Lung (tissue), 11 donors: ENCODE measurements at regions not wholly inside any gene's neighbourhood (a gene's known extent, or its start where the extent isn't known, plus 50 kb on each side); places are given as distances from the start of the nearest gene placed in this dataset.

Experiments used
- ATAC-seq: fragments of 200-7000 bp; cut with Tn5 transposase; one replicate; pipeline ENCODE4 v1.9.1; 2020; ENCODE audit warnings: moderate number of reproducible peaks; ENCODE audit not compliant: insufficient read depth, low FRiP score
- DNase-seq, 3 donors: peaks; one replicate each; pipeline ENCODE4 v3.0.0-alpha.2; 2013 to 2017
- H3K27ac ChIP-seq, 2 donors: one replicate each; pipeline ENCODE4 v1.5.1; 2013; ENCODE audit warnings: mild to moderate bottlenecking in 2 of 2, moderate library complexity in 2 of 2, control low read depth in 1 of 2, inconsistent platforms in 1 of 2, low read depth in 1 of 2, low read length in 1 of 2
- H3K27me3 ChIP-seq, 3 donors: one replicate each; pipeline ENCODE4 v1.5.1; 2013; ENCODE audit warnings: low read length in 2 of 3; ENCODE audit not compliant: control insufficient read depth in 3 of 3, insufficient read depth in 3 of 3
- H3K36me3 ChIP-seq, 4 donors: one replicate each; pipeline ENCODE4 v1.5.1; 2013; ENCODE audit warnings: low read length in 4 of 4, mild to moderate bottlenecking in 1 of 4, moderate library complexity in 1 of 4; ENCODE audit not compliant: control insufficient read depth in 4 of 4, insufficient read depth in 4 of 4
- H3K4me1 ChIP-seq, 5 donors: one replicate each; pipeline ENCODE4 v1.5.1; 2013; ENCODE audit warnings: low read length in 5 of 5, mild to moderate bottlenecking in 2 of 5, moderate library complexity in 1 of 5; ENCODE audit not compliant: control insufficient read depth in 5 of 5, insufficient read depth in 5 of 5
- H3K4me3 ChIP-seq: one replicate; pipeline ENCODE4 v1.5.1; 2013; ENCODE audit warnings: mild to moderate bottlenecking, control low read depth, moderate library complexity
- H3K9ac ChIP-seq, 2 donors: one replicate each; pipeline ENCODE4 v1.5.1; 2013; ENCODE audit warnings: low read length in 2 of 2, control low read depth in 1 of 2; ENCODE audit not compliant: insufficient read depth in 1 of 2
- H3K9me3 ChIP-seq, 4 donors: one replicate each; pipeline ENCODE4 v1.5.1; 2013; ENCODE audit warnings: low read length in 3 of 4, mild to moderate bottlenecking in 1 of 4, moderate library complexity in 1 of 4; ENCODE audit not compliant: control insufficient read depth in 4 of 4, insufficient read depth in 3 of 4
- WGBS, 2 donors: extraction: QIAGEN DNeasy Blood & Tissue Kit; methylation state at CpG; one replicate each; pipeline ENCODE4 v1.1.7; 2013; 5-methylcytosine and 5-hydroxymethylcytosine counted together
- TF ChIP-seq, protein P1 (sequence below): IDR thresholded peaks from 2 replicates; pipeline ENCODE4 v1.5.1; 2012; ENCODE audit warnings: mild to moderate bottlenecking; ENCODE audit errors: control extremely low read depth, extremely low read depth
- donor health status: control.
- donor health status: control.
- donor health status: Bipolar disorder and iron deficiency.
- donor health status: healthy.
- donor health status: DM: yes; HTN: yes; CAD: no.

DNA sequence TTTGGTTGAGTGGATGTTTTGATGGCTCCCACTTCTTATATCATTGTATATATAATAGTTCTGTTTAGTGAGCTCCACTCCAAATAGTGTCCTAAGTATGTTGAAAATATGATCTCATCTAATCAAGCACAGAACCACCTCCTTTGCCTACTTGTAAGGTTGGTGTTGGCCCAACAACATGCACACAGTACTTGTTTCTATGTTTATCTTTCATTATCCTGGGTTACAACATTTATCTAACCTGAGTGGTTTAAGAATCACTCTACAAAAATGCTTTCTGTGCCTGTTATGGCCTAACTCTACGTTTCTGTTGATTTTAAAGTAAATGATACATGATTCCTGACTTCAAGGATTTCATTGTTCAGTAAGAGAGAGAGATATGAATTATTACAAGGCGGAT is 281.9 kb downstream of the FIGN start:
- Histone ChIP-seq H3K9me3 (no peaks in the 10 kb centered on the region), H3K4me1 (no peaks in the 10 kb centered on the region), H3K27ac (no peak overlapping the region), H3K9ac (no peak overlapping the region), H3K36me3 (no peaks in the 10 kb centered on the region), H3K4me3 (no peak overlapping the region), H3K27me3 (no peaks in the 10 kb centered on the region)
- no peak for ATAC-seq
- no peak for DNase-seq
- TF ChIP-seq, protein P1, sequence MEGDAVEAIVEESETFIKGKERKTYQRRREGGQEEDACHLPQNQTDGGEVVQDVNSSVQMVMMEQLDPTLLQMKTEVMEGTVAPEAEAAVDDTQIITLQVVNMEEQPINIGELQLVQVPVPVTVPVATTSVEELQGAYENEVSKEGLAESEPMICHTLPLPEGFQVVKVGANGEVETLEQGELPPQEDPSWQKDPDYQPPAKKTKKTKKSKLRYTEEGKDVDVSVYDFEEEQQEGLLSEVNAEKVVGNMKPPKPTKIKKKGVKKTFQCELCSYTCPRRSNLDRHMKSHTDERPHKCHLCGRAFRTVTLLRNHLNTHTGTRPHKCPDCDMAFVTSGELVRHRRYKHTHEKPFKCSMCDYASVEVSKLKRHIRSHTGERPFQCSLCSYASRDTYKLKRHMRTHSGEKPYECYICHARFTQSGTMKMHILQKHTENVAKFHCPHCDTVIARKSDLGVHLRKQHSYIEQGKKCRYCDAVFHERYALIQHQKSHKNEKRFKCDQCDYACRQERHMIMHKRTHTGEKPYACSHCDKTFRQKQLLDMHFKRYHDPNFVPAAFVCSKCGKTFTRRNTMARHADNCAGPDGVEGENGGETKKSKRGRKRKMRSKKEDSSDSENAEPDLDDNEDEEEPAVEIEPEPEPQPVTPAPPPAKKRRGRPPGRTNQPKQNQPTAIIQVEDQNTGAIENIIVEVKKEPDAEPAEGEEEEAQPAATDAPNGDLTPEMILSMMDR, result no peak
- WGBS, 2 donors, result 50 to 51% methylated on average over 2 of the region's 2 CpGs

DNA sequence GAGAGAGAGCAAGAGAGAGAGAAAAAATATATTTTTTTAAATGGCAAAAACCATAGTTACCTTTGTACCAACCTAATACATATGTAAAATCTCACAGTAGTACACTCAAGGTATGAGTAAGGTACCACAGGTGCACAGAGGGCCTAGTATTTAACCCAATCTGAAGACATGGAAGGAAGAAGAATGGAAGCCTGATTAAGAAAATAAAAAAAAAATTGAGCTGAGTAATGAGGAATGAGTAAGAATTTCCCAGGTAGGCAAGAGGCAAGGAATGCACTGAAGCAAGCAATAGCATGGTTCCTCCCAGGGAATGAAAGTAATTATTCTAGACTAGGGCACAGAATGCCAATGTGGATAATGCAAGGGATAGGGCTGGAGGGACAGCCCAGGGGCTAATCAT is 294.2 kb downstream of the FIGN start:
- no peaks in the 10 kb centered on the region for H3K4me1 ChIP-seq
- H3K36me3 ChIP-seq, result no peaks in the 10 kb centered on the region
- H3K9ac ChIP-seq, result no peak overlapping the region
- TF ChIP-seq, protein P1, result no peak
- DNase-seq (no peak), ATAC-seq (no peak)
- no peaks in the 10 kb centered on the region for H3K9me3 ChIP-seq
- H3K4me3 ChIP-seq, result no peak overlapping the region
- no peak overlapping the region for H3K27ac ChIP-seq
- no peaks in the 10 kb centered on the region for H3K27me3 ChIP-seq

DNA sequence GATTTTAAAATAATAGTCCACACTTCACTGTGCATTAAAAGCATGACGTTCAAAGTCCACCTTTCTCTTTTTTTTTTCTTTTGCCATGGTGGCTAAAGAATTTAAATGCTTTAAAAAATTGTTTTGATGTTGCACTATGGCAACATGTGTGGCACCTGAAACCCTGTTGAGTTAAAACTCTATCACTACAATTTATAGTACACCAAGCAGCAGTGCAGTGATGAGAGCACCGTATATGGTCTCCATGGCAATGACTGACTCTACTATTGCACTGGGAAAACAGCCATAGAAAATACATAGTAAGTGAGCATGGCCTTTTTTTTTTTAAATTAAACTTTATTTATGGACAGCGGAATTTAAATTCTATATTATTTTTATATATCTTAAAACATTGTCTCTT is 298.8 kb downstream of the FIGN start:
- Histone ChIP-seq H3K4me1 (no peaks in the 10 kb centered on the region), H3K27me3 (no peaks in the 10 kb centered on the region), H3K9ac (no peak overlapping the region), H3K27ac (no peak overlapping the region), H3K36me3 (no peaks in the 10 kb centered on the region), H3K4me3 (no peak overlapping the region), H3K9me3 (no peaks in the 10 kb centered on the region)
- ATAC-seq, result no peak
- TF ChIP-seq, protein P1, result no peak
- no peak for DNase-seq
- 82 to 83% methylated on average over 3 of the region's 3 CpGs for WGBS, 2 donors

DNA sequence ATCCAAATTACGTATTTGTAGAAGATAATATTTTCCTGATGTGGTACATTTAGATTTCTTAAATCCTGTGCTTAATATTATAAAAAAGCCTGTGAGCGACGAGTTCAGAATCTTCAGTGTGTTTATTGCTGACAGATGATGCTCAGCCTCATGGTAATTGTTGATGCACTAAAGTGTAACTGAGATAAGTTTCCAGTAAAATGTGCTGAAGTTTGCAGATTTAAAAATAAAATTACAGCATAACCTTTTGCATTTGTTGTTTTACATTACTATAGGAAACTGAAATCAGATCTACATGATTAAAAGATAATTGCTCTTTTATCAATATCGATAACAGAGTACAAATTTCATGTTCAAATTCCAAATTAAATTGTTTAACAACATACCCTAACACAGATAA is 307.6 kb downstream of the FIGN start:
- no peak overlapping the region for H3K9ac ChIP-seq
- TF ChIP-seq, protein P1, result no peak
- H3K27me3 ChIP-seq, result no peaks in the 10 kb centered on the region
- no peak overlapping the region for H3K27ac ChIP-seq
- no peaks in the 10 kb centered on the region for H3K9me3 ChIP-seq
- DNase-seq, result no peak
- H3K4me1 ChIP-seq, result no peaks in the 10 kb centered on the region
- no peak overlapping the region for H3K4me3 ChIP-seq
- WGBS, 2 donors, result 84 to 90% methylated on average over 4 of the region's 4 CpGs
- no peaks in the 10 kb centered on the region for H3K36me3 ChIP-seq
- ATAC-seq, result no peak
